Stimulated activated CD4-positive, alpha-beta T cell treated with anti-CD3 and anti-CD28 coated beads, Interleukin-2, amount 100 ng/mL, for 24 hours (primary cell): ENCODE measurements at regions not wholly inside any gene's neighbourhood (a gene's known extent, or its start where the extent isn't known, plus 50 kb on each side); places are given as distances from the start of the nearest gene placed in this dataset.

Experiments
- DNase-seq, 2 donors: peaks; one replicate each; pipeline ENCODE4 v3.0.0-alpha.2; 2020

DNA sequence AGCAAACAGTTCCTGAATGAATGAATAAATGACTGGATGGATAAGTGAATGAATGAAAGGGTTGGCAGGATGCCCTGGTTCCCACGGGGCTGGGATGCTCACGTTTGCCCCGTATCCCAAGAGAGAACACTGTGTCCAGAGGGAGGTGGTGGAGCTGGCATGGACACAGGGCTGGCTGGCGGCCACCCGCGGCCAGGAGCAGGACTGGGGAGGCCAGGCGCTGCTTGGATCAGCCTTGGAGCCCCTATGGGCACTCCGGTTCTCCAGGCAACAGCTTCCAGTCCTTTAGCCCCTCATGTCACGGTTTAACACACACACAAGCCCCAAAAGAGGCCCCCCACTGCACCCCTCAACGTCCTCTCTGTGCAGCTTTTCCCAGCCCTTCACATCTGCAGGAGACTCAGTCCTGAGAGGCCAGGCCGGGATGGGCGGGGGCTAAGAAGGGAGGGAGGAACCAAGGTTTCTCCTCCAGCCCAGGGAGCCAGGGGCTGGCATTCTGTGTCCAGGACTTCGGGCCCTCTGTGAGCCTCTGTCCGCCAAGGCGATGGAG, 86.0 kb upstream of the ALDH1L1 start:
- DNase-seq, result no peak

GRCh38 chr3:126264952-126265351, 84.6 kb upstream of the ALDH1L1 start:
- DNase-seq, result no peak

DNA sequence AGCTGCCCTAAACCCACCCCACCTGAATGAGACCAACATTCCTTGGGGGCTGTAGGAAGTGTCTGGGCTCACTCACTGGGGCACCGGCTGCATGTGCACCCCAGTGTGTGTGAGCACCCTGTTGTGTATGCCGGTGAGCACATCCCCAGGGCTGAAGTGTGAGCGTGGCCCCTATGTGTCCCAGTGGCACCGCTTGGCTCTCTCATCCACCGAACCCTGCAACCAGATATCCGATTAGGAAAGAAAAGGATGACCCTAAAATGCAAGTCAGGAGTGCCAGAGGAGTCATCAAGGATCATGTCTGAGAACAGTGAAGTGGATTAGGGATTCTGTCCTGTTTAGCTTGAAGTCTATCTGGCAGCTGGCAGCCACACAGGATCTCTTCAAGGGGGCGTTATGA, 84.0 kb upstream of the ALDH1L1 start:
- DNase-seq, result no peak

- DNase-seq, result no peak
These were observed 83.6 kb upstream of the ALDH1L1 start for GRCh38 chr3:126263971-126264370.

DNA sequence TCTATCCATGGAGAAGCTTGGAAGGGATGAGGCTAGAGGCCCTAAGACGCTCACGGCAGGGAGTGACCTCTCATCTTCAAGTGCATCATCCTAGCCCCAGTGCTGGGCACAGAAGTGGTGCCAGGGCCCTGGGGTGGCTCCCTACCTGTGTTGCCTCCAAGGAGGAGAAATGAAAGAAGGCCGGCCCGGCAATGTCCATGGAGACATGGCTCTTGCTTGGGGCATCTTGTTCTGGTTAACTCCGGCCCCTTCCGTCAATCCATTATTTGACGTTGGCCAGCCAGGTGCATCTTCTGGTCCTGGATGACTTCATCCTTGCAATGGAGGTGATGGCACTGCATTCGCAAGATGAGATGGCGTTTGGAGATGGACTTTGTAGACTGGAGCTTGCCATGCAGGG, 83.2 kb upstream of the ALDH1L1 start:
- no peak for DNase-seq

DNA sequence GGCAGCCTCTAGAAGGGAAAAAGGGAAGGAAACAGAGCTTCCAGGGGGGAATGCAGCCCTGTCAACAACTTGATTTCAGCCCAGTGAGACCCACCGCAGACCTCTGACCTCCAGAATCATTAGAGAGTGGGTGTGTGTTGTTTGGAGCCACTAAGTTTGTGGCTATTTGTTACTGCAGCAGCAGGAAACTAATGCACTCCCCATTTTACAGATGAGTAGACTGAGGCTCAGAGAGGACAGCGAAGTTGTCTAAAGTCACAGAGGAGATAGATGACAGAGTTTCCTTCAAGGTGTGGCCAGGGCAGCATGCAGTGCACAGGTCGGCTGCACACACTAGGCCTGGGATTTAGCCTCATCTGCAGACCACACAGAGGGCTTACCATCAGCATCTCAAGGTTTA, 81.8 kb upstream of the ALDH1L1 start:
- DNase-seq, result no peak

DNA sequence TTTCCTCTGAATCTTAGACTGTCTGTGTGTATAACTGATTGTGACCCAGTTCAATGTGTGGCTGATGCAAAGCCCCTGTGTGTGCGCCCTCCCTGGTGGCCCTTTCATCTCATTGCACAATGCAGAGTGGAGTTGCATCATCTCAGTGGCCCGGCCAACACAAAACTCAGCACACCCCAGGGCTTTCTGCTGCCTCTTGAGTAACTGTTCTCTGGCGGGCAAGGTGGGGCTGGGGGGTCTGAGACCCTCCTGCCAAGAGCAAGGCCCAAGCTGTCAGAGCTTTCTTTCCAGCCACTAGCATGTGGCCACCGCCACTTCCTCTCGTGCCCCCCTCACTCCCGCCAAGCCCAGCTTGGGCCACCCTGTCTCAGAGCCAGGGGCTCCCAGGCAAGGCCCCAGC, 80.7 kb upstream of the ALDH1L1 start:
- no peak for DNase-seq

DNA sequence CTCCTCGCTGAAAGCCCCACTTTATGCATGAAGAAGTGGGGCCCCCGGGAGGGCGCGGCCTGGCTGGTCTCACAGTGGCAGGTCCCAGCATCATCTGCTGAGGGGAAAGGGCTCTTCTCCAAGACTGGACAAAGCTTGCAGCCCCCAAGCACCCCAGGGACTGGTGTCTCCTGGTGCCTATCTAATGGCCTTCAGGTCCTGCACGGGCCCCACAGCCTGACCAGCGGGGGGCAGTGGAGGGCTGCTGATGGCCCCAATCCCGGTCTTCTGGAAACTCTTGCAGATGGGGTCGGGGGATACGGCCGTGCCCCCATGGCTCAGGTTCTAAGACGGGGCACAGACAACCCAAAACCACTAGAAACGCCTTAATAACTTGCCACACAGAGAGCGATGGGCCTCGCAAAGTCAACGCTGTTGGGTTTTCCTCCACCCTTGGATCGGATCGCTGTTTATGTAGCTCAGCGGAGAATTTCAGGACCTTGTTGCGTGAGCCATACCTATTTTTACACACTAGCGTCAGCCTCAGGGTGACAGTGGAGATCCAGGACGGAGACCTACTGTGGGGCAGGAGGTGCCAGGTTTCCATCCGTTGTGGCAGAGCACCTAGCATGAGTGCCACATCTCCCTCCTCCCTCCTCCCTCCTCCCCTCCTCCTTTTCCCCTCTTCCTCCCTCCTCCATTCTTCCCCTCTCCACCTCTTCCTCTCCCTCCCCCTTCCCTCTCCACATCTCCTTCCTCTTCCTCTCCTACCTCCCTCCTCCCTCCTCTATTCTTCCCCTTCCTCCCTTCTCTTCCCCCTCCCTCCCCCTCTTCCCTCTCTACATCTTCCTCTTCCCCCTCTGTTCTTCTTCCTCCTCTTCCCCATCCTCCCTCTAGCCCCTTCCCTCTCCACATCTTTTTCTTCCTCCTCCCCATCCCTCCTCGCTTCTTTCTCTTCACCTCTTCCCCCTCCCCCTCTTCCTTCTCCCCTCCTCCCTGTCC, 79.3 kb upstream of the ALDH1L1 start:
- DNase-seq, result peak in 1 of 2 donors; percentile 41

- no peak for DNase-seq
These were observed 78.3 kb upstream of the ALDH1L1 start for GRCh38 chr3:126258670-126259069.

DNA sequence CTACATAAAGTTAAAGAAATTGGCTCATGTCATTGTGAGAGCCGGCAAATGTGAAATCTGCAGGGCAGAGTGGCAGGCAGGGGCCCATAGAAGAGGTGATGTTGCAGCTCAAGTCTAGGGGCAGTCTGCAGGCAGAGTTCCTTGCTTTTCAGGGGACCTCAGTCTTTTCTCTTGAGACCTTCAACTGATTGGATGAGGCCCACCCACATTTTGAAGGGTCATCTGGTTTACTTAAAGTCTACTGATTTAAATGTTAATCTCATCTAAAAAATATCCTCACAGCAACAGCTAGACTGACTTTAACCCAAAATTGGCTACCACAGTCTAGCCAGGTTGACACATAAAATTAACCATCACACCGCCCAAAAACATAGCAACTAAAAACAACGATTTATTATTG, 77.6 kb upstream of the ALDH1L1 start:
- no peak for DNase-seq

- DNase-seq, result no peak
These were observed 76.8 kb upstream of the ALDH1L1 start for GRCh38 chr3:126257174-126257573.

DNA sequence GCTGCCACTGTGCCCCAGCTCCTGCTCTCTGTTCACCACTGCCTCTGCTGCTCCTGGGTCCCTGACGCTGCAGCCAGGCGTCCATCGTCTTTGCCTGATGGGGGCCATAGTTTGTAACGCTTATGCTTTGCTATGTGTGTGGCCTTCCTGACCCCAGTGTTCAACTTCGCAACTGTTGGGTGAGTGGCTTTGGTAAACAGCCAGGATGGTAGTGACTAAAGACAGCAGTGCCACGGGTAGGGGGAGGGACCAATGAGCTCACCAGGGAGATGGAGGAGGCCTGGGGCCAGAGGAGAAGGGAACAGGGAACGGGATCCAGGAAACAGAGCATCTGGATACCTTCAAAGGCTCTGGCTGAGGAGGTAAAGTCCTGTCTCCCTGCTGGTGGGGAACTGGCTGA, 75.9 kb upstream of the ALDH1L1 start:
- DNase-seq, result no peak

GRCh38 chr3:126253072-126253471, 72.7 kb upstream of the ALDH1L1 start:
- no peak for DNase-seq

DNA sequence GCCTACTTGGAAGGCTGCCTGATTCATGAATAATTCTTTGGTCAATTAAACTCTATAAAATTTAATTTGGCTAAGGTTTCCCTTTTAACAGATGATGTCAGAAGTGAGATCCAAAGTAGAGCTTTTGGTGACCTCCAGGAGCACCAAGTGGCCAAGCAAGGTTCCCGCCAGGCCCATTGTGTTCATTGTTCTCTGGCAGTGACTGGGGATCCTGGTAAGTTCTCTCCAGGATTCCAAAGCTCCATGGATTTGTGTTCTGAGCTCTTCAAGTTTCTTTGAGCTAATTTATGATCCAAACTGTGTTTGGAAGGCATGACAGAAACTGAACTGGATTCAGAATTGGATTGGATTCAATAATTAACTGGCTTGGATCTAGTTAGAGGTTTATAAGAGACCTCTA, 72.0 kb upstream of the ALDH1L1 start:
- no peak for DNase-seq

DNA sequence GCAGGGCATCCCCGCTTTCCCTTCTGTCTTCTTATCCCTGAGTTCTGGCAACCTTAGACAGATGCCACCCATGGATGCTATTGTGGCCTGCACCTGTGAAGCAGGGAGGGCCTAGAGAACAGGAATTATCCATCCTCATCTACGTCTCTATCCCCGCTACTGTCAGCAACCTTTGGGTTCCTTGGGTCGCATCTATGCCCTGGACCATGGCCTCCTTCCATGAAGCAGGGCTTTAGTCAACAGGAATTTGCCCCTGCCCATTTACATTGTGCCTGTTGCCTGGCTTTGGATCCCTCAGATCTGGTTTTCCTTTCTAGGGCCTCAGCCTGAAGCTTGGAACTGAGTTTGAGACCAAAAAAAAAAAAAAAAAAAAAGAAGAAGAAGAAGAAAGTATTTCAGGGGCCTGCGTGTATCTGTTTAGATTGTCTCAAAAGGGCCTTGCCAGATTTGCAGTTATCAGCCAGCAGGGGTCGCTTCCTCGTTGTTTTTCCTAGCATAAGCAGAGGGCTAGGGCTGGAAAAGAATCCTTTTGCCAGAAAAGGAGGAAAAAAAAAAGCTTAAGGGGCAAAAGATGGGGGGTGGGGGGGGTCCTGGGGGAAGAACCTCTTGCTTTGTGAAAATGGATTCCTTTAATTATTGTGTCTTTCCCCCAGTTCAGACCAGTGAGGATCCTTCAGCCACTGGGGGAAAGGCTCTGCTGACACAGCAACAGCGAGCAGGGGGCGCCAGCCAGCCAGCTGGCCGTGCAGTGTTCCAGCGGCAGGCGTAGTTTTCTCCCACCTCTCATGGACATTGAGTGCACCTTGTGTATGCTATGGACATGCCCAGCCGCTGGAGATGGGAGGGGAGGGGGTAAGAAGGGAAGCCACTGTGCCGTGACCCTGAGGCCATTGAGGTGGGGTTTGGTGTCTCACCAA, 65.7 kb upstream of the ALDH1L1 start:
- peak in 1 of 2 donors; percentile 31 for DNase-seq
